Neural crest cell (in vitro differentiated cells): ENCODE measurements at regions not wholly inside any gene's neighbourhood (a gene's known extent, or its start where the extent isn't known, plus 50 kb on each side); places are given as distances from the start of the nearest gene placed in this dataset.
A peak's percentile ranks its signal among the peaks of the same experiment; 100 is the strongest.

ENCODE experiments used
- DNase-seq: peaks from one replicate; pipeline ENCODE4 v3.0.0; 2021; ENCODE audit warnings: low read depth, mixed read lengths, low spot score
- H3K27ac Mint-ChIP-seq: one replicate; pipeline ENCODE4 v1.8.0; 2021; ENCODE audit warnings: mild to moderate bottlenecking, mixed read lengths; ENCODE audit not compliant: unreplicated experiment
- H3K27me3 Mint-ChIP-seq: 2 replicates; pipeline ENCODE4 v1.8.0; 2021; ENCODE audit warnings: low read depth, mild to moderate bottlenecking, mixed read lengths
- H3K36me3 Mint-ChIP-seq: 2 replicates; pipeline ENCODE4 v1.8.0; 2021; ENCODE audit warnings: low read depth, mild to moderate bottlenecking, mixed read lengths
- H3K4me1 Mint-ChIP-seq: 2 replicates; pipeline ENCODE4 v1.8.0; 2021; ENCODE audit warnings: mixed read lengths
- H3K4me3 Mint-ChIP-seq: one replicate; pipeline ENCODE4 v1.8.0; 2021; ENCODE audit warnings: mild to moderate bottlenecking, mixed read lengths
- H3K9me3 Mint-ChIP-seq: 2 replicates; pipeline ENCODE4 v1.8.0; 2021; ENCODE audit warnings: mixed read lengths
- TF ChIP-seq, protein P1 (sequence below): fragments of 200-600 bp; sonication (generic); conservative IDR thresholded peaks from 2 replicates; pipeline ENCODE4 v1.5.0; 2021; ENCODE audit warnings: antibody characterized with exemption, mild to moderate bottlenecking

DNA sequence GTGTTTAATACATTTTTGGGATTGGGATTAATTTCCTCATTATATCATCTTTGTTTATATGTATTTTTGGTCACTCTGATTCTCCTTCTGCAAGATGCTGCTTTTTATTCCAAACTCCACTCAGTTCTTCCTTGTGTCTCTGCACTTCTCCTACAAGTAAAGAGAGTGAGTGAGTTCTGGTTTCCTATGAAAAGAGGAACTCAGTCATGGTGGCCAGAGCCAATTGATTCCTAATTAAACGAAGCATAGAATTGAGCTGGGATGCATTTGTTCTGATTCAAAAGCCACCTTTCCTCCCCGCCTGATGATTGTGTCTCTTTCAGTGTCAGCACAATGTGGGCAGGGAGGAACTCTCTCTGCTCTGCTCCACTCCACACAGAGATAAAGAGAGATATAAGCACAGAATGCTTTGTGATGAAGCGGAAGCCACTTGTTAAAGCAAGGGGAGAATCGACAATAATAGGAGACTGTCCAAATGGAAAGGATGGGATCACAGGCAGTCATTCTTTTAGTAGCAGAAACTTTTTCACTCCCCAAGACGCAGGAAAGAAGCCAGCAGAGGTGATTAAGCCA is 121.3 kb upstream of the GOT2 start:
- no peaks in the 10 kb centered on the region for H3K36me3 Mint-ChIP-seq
- H3K4me1 Mint-ChIP-seq = peaks cover 26% of the 10 kb centered on the region
- H3K9me3 Mint-ChIP-seq = no peaks in the 10 kb centered on the region
- DNase-seq = no peak
- H3K27ac Mint-ChIP-seq = no peak overlapping the region
- TF ChIP-seq, protein P1, sequence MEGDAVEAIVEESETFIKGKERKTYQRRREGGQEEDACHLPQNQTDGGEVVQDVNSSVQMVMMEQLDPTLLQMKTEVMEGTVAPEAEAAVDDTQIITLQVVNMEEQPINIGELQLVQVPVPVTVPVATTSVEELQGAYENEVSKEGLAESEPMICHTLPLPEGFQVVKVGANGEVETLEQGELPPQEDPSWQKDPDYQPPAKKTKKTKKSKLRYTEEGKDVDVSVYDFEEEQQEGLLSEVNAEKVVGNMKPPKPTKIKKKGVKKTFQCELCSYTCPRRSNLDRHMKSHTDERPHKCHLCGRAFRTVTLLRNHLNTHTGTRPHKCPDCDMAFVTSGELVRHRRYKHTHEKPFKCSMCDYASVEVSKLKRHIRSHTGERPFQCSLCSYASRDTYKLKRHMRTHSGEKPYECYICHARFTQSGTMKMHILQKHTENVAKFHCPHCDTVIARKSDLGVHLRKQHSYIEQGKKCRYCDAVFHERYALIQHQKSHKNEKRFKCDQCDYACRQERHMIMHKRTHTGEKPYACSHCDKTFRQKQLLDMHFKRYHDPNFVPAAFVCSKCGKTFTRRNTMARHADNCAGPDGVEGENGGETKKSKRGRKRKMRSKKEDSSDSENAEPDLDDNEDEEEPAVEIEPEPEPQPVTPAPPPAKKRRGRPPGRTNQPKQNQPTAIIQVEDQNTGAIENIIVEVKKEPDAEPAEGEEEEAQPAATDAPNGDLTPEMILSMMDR = no peak
- H3K27me3 Mint-ChIP-seq = peaks cover 3% of the 10 kb centered on the region
- no peak overlapping the region for H3K4me3 Mint-ChIP-seq

DNA sequence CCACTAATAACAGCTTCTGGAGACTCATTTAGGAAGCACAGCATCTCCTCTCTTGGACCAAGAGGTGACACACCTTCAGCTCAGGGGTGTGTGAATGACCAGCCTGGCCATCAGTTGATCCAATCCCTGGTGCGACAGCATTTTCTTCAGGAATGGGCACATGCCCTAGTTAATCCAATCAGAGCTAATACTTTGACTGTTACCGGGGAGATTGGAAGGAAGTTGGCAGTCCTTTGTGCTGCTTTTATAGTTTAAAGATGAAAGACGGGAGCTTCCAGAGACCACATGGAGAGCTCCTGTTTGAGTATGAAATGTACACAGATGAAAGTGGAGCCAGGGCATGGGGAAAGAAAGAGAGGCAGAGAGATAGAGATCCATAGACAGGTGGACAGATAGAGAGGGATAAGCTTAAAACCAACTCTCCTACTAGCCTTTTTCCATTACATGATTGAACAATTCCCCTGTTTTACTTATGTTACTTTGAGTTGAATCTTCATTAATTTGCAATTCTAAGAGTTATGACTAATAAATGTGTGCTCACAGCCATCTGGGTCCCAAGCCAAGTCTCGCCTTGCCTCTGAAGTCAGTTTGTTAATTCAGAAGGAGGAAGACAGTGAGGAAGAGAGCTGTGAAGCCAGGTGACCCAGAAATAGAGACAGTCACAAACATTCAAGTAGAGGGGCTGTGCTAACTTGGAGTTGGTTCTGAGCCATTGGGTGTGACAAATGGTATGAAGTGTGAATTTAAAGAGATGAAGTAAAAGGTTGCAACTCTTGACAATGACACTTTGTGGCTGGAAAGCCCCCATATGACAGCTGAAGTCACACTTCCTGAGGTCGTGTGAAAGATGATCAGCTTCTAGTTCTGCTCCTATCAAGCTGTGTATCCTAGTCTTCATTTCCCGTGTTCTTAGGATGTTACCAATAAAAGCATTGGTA is 120.0 kb upstream of the GOT2 start:
- DNase-seq = no peak
- TF ChIP-seq, protein P1 = no peak
- Mint-ChIP-seq H3K27ac (peak overlapping the region; percentile 37), H3K27me3 (peaks cover under 1% of the 10 kb centered on the region), H3K36me3 (no peaks in the 10 kb centered on the region), H3K4me1 (peaks cover 33% of the 10 kb centered on the region), H3K9me3 (no peaks in the 10 kb centered on the region), H3K4me3 (no peak overlapping the region)

DNA sequence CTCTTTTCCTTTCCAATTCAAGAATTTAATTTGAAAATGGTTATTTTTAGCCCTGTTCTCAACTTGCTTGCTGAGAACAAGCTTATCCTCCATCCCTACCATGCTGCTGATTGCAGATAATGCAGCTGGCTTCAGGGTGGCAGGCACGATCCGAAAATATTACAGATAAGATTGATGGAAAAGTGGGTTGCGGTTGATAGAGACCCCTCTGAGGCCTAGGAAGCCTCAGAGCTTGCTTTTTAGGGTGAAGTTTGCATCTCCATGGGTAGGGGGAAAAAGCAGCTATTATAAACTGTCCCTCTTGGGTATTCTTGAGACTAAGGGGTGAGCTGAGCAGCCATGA is 116.5 kb upstream of the GOT2 start:
- Mint-ChIP-seq H3K27ac (peak overlapping the region; percentile 10), H3K4me1 (peaks cover 29% of the 10 kb centered on the region), H3K9me3 (no peaks in the 10 kb centered on the region), H3K27me3 (no peaks in the 10 kb centered on the region), H3K4me3 (no peak overlapping the region), H3K36me3 (no peaks in the 10 kb centered on the region)
- TF ChIP-seq, protein P1 = no peak
- DNase-seq = no peak

DNA sequence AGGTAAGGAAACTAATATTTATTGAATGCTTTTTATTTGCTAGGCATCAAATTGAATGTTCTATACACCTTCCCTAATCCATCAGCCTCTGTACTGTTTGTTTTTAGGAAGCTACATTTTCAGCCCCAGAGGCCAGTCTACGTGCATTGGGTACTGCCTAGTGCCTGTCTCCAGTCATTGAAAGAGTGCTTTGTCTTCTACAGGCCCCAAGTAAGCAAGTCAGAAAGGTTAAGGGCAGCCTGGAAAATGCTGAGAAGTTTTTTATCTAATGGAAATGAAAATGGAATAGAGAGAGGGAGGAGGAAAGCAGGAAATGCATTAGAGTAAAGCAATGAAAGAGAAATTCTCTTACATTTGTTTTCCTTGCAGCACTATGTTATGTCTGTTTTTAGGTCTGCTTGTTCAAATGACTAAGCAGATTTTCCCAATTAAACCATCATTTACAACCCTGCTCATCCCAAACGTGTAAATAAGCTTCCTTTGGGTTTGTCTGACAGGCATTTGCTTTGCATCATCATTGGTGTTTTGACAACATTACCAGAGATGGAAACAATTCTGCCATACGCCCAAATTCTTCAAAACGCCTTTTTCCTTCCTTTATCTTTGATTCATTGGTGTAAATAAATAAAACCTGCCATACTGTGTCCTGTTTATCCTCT is 116.0 kb upstream of the GOT2 start:
- H3K9me3 Mint-ChIP-seq = no peaks in the 10 kb centered on the region
- TF ChIP-seq, protein P1 = no peak
- no peaks in the 10 kb centered on the region for H3K27me3 Mint-ChIP-seq
- no peak for DNase-seq
- H3K27ac Mint-ChIP-seq = peak overlapping the region; percentile 10
- H3K36me3 Mint-ChIP-seq = no peaks in the 10 kb centered on the region
- H3K4me3 Mint-ChIP-seq = no peak overlapping the region
- peaks cover 24% of the 10 kb centered on the region for H3K4me1 Mint-ChIP-seq

DNA sequence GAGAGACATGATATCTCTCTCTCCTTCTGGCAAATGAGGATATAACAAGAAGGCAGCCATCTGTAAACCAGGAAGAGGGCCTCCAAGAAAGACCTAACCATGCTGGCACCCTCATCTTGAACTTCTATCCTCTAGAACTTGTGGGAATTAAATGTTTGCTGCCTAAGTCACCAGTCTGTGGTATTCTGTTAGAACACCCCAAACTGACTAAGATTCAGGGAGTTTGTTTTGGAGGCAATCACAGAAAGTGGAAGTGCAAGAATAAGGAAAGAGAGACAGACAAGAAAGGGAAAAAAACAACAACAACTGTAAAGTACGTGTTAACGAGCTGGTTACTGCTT is 114.5 kb upstream of the GOT2 start:
- Mint-ChIP-seq H3K9me3 (no peaks in the 10 kb centered on the region), H3K4me3 (no peak overlapping the region), H3K4me1 (peaks cover 12% of the 10 kb centered on the region), H3K36me3 (no peaks in the 10 kb centered on the region), H3K27me3 (no peaks in the 10 kb centered on the region), H3K27ac (no peak overlapping the region)
- no peak for DNase-seq
- TF ChIP-seq, protein P1 = no peak
